Activated T-helper 1 cell treated with anti-CD3 and anti-CD28 coated beads, Interleukin-12 subunit alpha, Interleukin-12 subunit beta, Interleukin-2, Interleukin-4 antibody, amounts not matched to agents 30 ng/mL and 10 ng/mL and 1 ng/mL, durations not matched to agents 14 hours and 24 hours and 36 hours (primary cell): ENCODE measurements at regions not wholly inside any gene's neighbourhood (a gene's known extent, or its start where the extent isn't known, plus 50 kb on each side); places are given as distances from the start of the nearest gene placed in this dataset.

Experiments
- DNase-seq: peaks from one replicate; pipeline ENCODE4 v3.0.0; 2021; ENCODE audit warnings: low spot score
- H3K27ac Mint-ChIP-seq: one replicate; pipeline ENCODE4 v1.8.0; 2021; ENCODE audit warnings: mild to moderate bottlenecking, mixed read lengths
- H3K27me3 Mint-ChIP-seq: one replicate; pipeline ENCODE4 v1.8.0; 2022; ENCODE audit warnings: mild to moderate bottlenecking, moderate library complexity, mixed read lengths; ENCODE audit not compliant: insufficient read depth
- H3K36me3 Mint-ChIP-seq: one replicate; pipeline ENCODE4 v1.8.0; 2021; ENCODE audit warnings: low read depth, mixed read lengths
- H3K4me1 Mint-ChIP-seq: one replicate; pipeline ENCODE4 v1.8.0; 2021; ENCODE audit warnings: low read depth, mixed read lengths
- H3K4me3 Mint-ChIP-seq: one replicate; pipeline ENCODE4 v1.8.0; 2021; ENCODE audit warnings: mild to moderate bottlenecking, moderate library complexity, mixed read lengths
- H3K9me3 Mint-ChIP-seq: one replicate; pipeline ENCODE4 v1.8.0; 2021; ENCODE audit warnings: mixed read lengths
- intact Hi-C: fragments of 100-400 bp; cut with micrococcal nuclease; formaldehyde crosslinking; loops from one replicate; pipeline ENCODE4 v1.15.1; 2024

DNA sequence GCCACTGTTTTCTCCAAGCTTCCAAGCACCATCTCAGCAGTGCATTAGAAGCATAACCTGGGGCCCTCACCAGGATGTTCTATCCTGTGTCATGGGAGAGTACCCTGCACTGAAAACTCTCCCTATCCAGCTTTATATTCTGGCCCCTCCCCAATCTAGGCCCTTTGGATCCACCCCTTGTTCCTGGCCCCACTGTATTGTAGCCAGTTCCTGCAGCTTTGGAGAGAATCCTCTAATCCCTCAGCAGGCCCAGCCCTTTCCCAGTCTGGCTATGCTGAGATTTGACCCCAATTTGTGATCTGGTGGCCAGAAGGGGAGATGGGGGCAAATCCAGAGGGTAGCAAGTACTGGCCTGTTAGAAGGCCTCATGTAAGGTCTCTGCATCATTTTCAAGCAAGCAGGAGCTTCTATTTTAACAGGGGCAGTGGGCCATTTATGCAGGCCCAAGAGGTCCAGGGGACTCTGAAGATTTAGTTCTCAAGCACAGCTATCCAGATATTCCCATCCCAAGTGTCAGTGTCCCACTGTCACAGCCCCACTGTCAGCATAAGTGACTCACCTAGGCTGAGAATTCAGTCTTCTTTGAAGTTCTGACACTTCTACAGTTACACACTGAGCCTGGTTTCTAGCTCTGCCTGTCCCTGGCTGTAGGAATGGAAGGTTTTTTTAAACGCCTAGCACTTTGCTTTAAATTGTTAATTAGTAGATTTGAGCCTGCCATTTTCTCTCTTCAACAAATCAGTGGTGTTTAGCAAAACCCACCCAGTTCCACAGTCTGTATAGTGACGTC is 589.5 kb upstream of the CADM1 start:
- DNase-seq = no peak
- no peaks in the 10 kb centered on the region for H3K9me3 Mint-ChIP-seq
- intact Hi-C loops = no loop called here
- H3K27me3 Mint-ChIP-seq = no peaks in the 10 kb centered on the region
- no peaks in the 10 kb centered on the region for H3K36me3 Mint-ChIP-seq
- H3K27ac Mint-ChIP-seq = no peak overlapping the region
- no peaks in the 10 kb centered on the region for H3K4me1 Mint-ChIP-seq
- no peak overlapping the region for H3K4me3 Mint-ChIP-seq

DNA sequence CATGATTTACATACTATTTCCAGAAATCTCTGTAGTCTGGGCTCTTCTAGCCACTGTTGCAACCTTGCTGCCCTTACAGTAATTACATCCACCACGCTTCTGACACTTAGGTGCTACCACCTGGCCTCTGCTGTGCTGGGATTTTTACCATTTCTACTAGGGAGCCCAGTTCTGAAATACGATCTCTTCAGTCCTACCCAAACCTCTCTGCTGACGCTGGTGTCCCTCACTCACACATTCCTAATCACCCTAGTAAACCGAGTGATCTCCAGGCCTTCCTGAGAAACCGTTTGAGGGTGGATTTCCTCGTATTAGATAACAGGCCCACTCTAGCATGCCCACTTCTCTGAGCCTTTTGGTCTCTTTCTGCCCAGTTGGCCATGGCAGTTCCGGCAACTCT is 588.9 kb upstream of the CADM1 start:
- Mint-ChIP-seq H3K4me3 (no peak overlapping the region), H3K27ac (no peak overlapping the region), H3K9me3 (no peaks in the 10 kb centered on the region), H3K36me3 (no peaks in the 10 kb centered on the region), H3K4me1 (no peaks in the 10 kb centered on the region), H3K27me3 (no peaks in the 10 kb centered on the region)
- intact Hi-C loops = no loop called here
- no peak for DNase-seq

DNA sequence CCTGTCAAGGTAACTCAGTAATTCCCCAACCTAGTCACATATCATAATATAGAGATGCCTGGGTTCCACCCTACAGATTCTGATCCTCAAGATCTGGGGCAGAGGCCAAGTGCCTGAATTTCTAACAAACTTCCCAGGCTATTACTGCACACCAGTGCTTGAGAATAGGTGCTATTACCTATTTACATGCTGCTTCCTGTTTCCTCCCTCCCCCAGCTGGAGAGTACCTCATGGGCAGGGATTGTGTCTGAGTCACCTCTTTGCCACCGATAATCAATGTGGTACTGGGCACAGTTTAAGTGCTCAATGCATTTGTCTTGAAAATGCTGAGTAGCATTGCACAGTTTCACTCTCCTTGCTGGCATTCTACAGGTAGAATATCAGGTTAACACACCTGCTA is 582.2 kb upstream of the CADM1 start:
- Mint-ChIP-seq H3K9me3 (no peaks in the 10 kb centered on the region), H3K4me1 (no peaks in the 10 kb centered on the region), H3K27ac (no peak overlapping the region), H3K4me3 (no peak overlapping the region), H3K36me3 (no peaks in the 10 kb centered on the region), H3K27me3 (peaks cover 2% of the 10 kb centered on the region)
- intact Hi-C loops = no loop called here
- no peak for DNase-seq

DNA sequence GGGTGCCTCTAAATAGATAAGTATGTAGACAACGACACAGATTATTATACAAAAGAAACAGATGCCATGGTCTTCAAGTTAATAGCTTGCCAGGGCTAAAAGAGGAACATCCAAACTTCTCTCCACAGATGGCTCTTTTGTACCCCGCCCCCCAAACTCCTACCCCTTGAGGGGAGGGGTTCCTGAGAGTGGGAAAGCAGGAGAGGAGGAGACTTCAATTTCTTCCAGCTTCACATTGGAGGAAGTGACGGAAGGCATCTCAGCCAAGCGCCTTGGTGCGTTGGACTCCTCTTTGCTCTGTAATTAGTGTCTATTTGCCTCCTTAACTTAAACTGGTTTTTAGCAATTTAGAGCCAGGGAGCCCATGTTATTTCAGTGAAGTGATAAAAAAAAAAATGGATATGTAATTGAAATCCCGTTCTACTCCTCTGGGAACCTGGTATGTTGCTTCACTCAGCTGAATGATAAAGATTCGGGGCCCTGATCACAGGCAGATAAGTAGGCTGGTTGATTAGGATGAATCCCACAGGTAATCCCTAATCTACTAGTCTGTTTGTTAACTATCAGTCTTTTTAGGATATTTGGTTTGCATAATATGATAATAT is 580.9 kb upstream of the CADM1 start:
- no peak overlapping the region for H3K4me3 Mint-ChIP-seq
- peaks cover 2% of the 10 kb centered on the region for H3K27me3 Mint-ChIP-seq

DNA sequence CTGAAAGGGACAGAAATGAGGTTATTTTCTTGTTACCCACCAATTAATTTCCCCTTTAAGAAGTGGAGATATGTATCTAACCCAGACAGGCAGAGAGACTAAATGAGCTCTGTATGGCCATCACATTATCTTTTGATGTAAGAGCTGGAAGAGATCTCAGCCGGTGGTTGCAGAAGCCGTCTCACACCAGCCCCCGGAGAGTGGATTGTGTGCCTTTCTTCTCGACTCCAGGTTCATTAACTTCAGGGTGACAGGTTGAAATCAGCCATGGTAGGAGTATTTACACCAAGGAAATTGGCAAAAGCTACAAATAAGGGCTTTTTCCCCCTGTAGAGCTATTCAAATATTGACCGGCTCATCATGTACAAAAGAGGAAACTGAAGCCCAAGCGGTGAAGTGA is 580.3 kb upstream of the CADM1 start:
- Mint-ChIP-seq H3K4me1 (no peaks in the 10 kb centered on the region), H3K9me3 (no peaks in the 10 kb centered on the region)
- intact Hi-C loops = no loop called here

More for the DNA sequence above, 580.9 kb upstream of the CADM1 start:
- Mint-ChIP-seq H3K4me1 (no peaks in the 10 kb centered on the region), H3K36me3 (no peaks in the 10 kb centered on the region), H3K9me3 (no peaks in the 10 kb centered on the region), H3K27ac (no peak overlapping the region)
- intact Hi-C loops = no loop called here
- no peak for DNase-seq

DNA sequence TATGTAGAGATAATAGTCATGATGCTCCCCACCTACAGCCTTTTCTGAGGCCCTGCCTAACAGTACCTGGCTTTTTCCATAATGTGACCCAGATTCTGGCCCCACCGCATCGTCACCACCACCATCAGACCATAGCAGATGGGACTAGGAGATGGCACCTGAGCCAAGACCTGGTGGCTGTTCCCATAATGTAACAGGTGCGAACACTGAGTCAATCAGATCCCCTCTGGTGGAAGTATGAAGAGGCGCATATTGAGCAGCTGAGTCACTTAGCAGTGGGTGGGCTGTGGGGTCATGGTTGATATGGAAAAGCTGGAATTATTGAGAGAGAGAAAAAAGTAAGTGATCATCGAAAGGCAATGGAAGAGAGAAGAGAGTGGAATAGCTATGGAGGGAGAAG is 578.0 kb upstream of the CADM1 start:
- Mint-ChIP-seq H3K4me1 (no peaks in the 10 kb centered on the region), H3K9me3 (no peaks in the 10 kb centered on the region), H3K27me3 (peaks cover 2% of the 10 kb centered on the region), H3K4me3 (no peak overlapping the region), H3K27ac (no peak overlapping the region), H3K36me3 (no peaks in the 10 kb centered on the region)
- no peak for DNase-seq
- intact Hi-C loops = no loop called here

More for the DNA sequence above, 580.3 kb upstream of the CADM1 start:
- no peak for DNase-seq
- Mint-ChIP-seq H3K27me3 (peaks cover 2% of the 10 kb centered on the region), H3K27ac (no peak overlapping the region), H3K4me3 (no peak overlapping the region), H3K36me3 (no peaks in the 10 kb centered on the region)

DNA sequence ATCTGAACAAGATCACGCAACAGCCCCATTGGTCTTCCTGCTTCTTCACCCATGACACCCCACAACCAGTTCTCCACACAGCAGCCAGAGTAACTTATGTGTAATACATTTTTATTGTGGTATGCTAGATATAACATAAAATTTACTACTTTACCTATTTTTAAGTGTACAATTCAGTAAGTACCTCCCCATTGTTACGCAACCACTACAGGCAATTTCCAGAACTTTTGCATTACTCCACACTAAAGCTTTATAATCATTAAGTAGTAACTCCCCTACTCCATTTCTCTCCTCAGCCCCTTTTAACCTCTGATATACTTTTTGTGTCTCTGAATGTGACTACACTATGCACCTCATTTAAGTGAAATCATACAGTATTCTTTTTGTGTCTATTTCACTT is 575.4 kb upstream of the CADM1 start:
- intact Hi-C loops = no loop called here
- Mint-ChIP-seq H3K27me3 (peaks cover 2% of the 10 kb centered on the region), H3K36me3 (no peaks in the 10 kb centered on the region), H3K9me3 (no peaks in the 10 kb centered on the region), H3K27ac (no peak overlapping the region), H3K4me1 (no peaks in the 10 kb centered on the region), H3K4me3 (no peak overlapping the region)
- DNase-seq = no peak

DNA sequence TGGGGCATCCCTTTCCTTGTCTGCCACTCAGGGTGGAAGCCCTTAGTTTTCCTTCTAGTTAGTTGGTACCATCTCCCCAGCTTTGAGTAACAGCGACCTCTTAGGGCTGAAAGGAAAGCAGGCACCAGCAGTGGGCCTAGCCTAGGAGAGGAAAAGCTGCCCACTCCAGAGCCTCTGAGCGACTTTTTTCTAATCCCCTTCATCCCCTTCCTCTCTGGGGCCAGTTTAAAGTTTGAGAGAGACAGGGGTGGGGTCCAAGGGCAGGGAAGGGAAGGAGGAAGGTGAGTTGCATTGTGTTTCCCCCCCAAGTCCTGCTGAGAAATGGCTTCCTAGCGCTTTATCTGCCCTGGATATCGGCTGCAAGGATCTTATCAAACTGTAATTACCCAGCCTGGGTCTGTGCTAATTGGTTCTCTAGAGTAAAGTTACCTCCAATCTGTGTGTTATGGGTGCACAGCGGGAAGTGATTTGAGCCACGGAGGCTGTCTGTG is 573.9 kb upstream of the CADM1 start:
- Mint-ChIP-seq H3K27me3 (no peaks in the 10 kb centered on the region), H3K4me3 (no peak overlapping the region), H3K36me3 (no peaks in the 10 kb centered on the region), H3K4me1 (no peaks in the 10 kb centered on the region), H3K27ac (no peak overlapping the region), H3K9me3 (no peaks in the 10 kb centered on the region)
- DNase-seq = no peak
- intact Hi-C loops = no loop called here

DNA sequence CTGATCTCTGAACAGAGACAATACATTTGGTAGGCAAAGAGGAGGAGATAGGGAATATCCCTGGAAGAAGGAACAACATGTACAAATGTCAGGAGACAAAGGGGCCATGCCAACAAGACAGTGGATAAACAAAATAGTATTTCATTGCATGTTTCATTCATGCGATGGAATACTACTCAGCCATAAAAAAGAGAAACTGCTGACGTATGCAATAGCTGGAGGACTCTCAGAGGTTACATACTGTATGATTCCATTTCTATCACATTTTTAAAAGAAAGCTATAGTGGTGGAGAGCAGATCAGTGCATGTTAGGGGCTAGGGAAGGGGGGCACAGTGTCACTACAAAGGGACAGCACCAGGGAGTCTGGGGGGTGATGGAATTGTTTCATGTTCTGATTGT is 572.9 kb upstream of the CADM1 start:
- Mint-ChIP-seq H3K9me3 (no peaks in the 10 kb centered on the region), H3K27me3 (peaks cover 1% of the 10 kb centered on the region), H3K4me1 (no peaks in the 10 kb centered on the region), H3K36me3 (no peaks in the 10 kb centered on the region), H3K4me3 (no peak overlapping the region), H3K27ac (no peak overlapping the region)
- intact Hi-C loops = no loop called here
- no peak for DNase-seq

DNA sequence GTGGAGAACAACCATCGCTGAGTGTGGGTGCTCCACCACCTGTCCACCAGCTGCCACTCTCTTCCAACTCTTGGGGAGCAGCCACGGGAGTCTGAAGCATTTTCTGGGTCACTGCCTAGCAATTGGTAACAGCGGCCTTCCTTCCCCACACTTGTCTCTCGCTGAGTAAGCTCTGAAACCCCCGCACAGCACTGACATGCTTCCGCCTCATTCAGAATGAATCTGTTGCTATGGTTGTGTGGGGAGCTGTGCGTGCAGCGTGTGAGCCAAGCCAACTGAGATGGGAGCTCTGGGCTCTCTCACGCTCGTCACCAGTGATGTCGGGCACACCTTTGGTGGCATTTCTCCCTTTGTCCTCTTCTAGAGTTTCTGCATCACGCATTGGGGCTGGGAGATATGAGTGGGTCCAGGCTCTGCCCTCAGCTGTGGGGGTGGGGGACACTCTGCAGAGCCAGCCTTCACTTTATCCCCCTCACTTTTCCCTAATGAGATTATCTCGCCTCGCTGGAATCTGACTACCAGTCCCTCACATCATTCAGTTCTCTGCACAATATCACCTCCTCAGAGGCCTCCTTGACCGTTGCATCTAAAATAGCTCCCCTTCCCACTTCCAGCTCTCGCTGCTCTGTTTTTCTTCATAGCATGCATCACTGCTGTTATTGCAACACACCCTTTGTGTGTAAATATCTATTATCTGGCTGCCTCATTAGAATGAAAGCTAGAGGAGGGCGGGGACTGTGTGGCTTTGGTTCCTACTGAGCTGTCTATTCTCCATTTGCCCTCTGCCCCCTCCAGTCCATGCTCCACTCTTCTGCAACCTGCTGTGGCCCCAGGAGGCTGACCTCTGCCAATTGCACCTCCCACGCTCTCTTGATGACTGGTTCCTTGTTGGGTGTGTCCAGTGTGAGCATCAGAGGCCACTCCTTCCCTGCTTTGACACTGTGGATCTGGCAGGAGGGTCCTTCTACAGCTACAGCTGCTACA is 569.9 kb upstream of the CADM1 start:
- peaks cover 5% of the 10 kb centered on the region for H3K27me3 Mint-ChIP-seq
- no peaks in the 10 kb centered on the region for H3K36me3 Mint-ChIP-seq
- H3K27ac Mint-ChIP-seq = no peak overlapping the region
- intact Hi-C loops = no loop called here
- no peak for DNase-seq
- H3K9me3 Mint-ChIP-seq = no peaks in the 10 kb centered on the region
- no peak overlapping the region for H3K4me3 Mint-ChIP-seq
- H3K4me1 Mint-ChIP-seq = no peaks in the 10 kb centered on the region

DNA sequence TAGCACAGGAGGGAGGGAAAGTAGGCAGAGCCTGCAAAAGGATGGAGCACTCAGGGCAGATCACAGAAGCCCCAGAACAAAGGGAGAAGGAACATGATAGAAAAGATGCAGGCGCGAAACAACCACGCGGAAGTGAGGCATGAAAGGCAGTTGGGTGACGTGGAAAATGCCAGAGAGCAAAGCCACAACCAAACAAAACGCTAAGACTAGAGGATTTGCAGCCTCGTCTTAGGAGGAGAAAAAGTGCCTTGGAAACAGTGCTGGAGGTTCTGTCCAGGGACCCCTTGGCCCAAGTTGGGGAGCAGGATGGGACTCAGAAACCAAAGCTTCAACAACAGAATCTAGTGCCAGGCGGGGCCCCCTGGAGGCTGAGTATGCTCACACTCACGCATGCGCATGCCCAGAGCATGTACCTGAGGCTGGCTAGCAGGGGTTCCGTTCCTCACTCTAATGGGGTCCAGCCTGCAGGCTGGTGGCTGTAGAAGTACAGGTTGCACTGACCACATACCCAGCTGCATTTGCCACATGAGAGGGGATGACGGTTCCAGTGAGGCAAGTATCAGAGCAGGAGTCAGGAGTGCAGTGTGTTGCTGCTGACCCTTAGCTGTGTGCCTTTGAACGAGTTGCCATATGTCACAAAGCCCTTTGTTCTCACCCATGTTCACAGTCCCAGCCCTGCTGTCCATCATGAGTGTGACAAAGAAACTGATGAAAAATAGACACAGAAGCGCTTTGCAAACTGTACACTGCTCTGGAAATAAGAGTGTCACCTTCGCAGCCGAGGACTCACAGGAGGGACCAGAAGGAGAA is 568.6 kb upstream of the CADM1 start:
- DNase-seq = no peak
- no peak overlapping the region for H3K4me3 Mint-ChIP-seq
- no peaks in the 10 kb centered on the region for H3K4me1 Mint-ChIP-seq
- intact Hi-C loops = no loop called here
- H3K27me3 Mint-ChIP-seq = peaks cover 5% of the 10 kb centered on the region
- no peaks in the 10 kb centered on the region for H3K9me3 Mint-ChIP-seq
- H3K36me3 Mint-ChIP-seq = no peaks in the 10 kb centered on the region
- H3K27ac Mint-ChIP-seq = no peak overlapping the region

DNA sequence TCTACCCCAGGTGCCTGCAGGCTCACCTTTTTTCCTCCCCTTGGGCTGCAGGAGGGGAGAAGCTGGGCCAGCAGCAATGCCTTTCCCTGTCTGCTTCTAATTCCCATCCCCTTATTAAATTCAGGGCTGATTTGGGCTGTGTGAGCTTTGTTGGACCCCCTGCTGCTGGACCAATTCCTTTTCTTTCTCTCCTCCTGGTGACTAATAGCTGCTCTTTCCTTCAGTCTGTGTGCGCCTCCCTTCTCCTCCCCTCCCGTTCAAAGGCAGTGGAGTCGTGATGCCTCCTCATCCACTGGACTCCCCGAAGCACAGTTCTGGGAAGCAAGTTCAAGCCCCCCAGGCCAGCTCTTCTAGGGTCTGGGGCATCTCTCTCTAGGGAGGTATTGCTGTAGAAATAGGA is 567.9 kb upstream of the CADM1 start:
- no peak overlapping the region for H3K27ac Mint-ChIP-seq
- H3K27me3 Mint-ChIP-seq = peaks cover 5% of the 10 kb centered on the region
- DNase-seq = no peak
- H3K9me3 Mint-ChIP-seq = no peaks in the 10 kb centered on the region
- intact Hi-C loops = no loop called here
- no peaks in the 10 kb centered on the region for H3K4me1 Mint-ChIP-seq
- H3K36me3 Mint-ChIP-seq = no peaks in the 10 kb centered on the region
- H3K4me3 Mint-ChIP-seq = no peak overlapping the region
